Right lung (tissue), 2 donors: ENCODE measurements at regions not wholly inside any gene's neighbourhood (a gene's known extent, or its start where the extent isn't known, plus 50 kb on each side); places are given as distances from the start of the nearest gene placed in this dataset.
"Not testable (repeated sequence)": the region's sequence is repeated elsewhere in the genome, so short reads cannot be mapped to it uniquely, and the experiment has no call there.

Source experiments
- DNase-seq, 2 donors: peaks; one replicate each; pipeline ENCODE4 v3.0.0-alpha.2; 2013

DNA sequence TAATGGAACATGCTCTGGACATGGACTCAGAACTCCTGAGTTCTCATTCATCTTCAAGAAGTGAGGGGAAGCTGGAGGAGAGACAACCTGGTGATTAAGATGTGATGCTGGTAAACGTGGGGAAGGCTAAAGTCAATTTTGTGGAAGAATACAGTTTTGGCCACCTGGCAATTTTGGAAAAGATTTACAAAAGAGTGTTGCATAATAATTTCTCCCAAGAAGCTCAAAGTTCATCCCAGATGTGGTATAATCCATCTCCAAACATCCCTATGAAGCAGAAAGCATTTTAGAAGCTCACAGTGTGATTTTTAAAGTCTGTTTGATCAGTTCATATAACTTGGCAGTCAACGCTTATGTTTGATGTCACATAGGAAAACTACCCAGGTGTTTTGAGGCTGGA is 208.7 kb downstream of the LMX1A start:
- DNase-seq, result no peak

DNA sequence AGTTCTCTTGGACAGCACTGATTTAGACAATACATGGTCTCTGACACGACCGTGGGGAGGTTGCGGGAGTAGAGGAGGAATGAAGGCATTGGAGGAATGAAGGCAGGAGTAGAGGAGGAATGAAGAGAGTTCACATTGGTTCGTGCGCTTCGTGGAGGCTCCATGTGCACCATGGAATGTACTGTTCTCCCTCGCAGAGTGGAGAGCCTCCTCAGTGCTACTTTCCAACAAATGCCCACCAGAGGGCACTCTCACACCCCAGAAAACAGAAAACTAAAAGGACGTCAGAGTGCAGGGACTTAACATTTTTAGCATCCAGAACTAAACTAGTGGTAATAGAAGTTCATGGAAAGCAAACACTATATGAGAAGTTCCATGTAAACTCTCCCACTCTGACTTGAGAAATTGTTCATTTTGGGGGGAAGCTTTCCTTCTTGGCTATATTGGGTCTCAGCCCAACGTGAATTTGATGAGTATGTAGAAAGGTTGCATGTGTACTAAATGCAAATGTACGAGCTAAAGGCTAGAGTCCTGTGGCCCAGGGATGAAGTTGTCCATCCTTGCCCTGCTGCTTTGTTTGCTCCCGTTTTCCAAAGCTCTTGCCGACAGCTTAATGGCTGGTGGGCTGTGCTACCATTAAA is 211.6 kb downstream of the LMX1A start:
- DNase-seq, result peak; percentile 38 to 62

DNA sequence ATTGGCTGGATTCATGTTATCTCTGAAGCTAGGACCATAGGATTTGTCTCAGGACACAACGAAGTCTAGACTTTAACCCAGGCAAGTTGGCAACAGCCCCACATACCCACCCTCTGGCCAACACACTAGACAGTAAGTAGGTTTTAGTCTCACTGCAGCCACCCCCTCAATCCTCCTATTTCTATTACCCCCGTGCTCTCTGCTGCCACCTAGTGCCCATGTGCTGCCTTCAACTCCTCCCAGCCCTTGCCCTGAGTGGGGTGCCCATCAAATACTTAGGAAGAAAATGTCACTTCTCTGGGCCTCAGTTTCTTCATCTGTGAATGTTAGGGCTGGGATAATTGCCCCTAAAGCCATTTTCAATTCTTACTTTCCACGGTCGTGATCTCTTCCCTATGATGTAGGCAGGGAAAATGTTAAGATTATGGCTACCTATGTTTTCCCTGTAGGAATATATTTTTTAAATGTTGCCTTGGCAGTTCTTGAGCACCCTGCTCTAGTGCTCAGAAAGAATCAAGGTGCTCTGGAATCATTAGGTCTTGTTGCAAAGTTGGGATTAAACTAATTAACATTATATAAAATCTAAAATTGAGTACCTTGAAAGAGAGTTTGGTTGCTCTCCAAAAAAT is 213.0 kb downstream of the LMX1A start:
- DNase-seq, result no peak

DNA sequence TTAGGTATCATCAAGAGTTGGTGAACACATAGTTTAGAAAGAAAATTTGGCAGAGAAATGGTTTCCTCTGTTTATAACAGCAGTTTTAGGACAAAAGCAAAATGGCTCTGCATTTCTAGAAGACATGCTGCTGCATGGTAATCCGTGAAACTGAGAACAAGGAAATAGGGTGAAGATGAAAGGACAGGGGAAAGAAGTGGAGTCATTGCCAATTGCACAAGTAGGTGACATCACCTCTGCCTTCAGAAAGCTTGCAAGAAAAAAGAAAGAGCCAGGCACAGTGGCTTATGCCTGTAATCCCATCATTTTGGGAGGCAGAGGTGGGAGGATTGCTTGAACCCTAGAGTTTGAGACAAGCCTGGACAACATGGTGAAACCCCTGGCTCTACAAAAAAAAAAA is 217.6 kb downstream of the LMX1A start:
- DNase-seq, result no peak

GRCh38 chr1:165137551-165138316 is 218.8 kb downstream of the LMX1A start:
- no peak for DNase-seq

- no peak for DNase-seq
Observed at GRCh38 chr1:165134431-165134830, 222.1 kb downstream of the LMX1A start.

GRCh38 chr1:165129568-165130164 is 226.8 kb downstream of the LMX1A start:
- peak in 1 of 2 donors; percentile 32 for DNase-seq

DNA sequence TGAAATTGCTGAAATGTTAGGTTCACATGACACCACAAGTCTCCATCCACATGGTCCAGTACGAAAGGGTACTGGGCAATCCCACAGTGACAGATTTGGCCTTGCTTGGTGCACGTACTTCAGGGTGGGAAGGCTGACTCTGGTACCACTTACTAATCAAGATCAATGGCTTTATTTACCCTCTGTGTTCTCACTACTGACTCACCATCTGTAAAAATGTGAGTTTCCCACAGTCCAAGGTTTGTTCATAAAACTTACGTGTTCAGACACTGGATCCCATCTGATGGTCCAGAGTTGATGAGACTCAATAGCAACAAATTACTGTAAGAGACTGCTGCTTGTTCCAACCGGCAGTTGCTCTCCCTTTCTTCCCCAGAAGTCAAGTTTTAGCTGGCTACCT is 231.7 kb downstream of the LMX1A start:
- DNase-seq, result no peak

GRCh38 chr1:165119086-165119485 is 237.4 kb downstream of the LMX1A start:
- no peak for DNase-seq

- no peak for DNase-seq
Observed at GRCh38 chr1:165117482-165117881, 239.0 kb downstream of the LMX1A start.

DNA sequence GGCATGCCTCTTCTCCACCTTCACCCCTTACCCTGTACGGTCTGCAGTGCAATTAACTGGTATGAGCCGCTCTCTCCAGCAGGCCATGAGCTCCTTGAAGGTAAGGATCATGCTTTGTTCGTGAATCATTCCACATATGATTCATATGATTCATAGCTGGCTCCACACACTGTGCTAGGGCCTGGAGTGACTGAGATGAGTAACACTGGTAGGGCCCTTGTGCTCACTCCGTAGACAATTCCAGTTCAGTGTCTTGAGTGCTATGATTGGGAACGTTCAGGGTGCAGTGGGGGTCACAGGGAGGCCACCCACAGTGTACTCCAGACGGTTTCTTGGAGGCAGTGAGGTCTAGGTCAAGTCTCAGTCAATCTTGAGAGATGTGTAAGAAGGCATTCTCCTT is 239.8 kb downstream of the LMX1A start:
- DNase-seq, result no peak

- DNase-seq, result no peak
Observed at GRCh38 chr1:165116171-165116570, 240.3 kb downstream of the LMX1A start.

- no peak for DNase-seq
Observed at GRCh38 chr1:165114889-165115285, 241.6 kb downstream of the LMX1A start.

DNA sequence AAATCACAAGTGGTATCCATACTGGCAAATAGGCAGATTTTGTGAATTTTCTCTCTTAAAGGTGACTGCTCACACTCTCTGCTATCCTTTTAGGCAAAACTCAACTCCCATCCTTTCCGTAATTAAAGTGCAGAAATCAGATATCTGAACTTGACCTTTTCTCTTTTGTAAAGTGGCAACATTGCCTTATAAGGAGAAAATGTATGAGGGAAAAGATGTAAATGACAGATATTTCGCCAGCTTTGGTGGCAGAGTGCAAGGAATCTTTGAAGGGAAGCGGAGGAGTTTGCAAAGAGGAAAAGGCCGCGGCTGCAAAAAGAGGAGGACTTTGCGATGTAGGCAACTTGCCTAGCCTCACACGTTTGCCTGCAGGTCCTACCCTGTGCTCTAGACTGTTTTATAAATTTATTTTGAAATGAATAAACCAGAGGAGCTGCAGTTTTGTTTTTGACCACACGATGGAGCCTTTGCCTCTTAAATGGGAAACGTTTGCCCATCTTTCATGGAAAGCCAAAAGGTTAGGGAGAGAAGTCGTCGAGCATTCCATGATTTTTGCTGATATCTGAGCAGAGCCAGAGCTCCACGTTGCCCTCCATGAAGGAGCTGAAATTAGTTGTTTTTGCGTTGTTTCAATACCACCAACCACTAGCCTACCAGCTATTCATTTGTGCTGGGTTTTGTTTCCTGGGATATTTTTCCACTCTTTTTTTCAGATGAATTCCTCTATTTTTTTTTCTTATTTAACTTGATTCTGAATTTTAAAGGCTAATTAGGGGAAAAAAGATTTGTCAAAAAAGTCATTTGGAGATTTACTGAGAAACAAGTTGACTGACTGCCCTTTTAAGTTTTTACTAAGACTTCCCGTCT is 242.3 kb downstream of the LMX1A start:
- peak in 1 of 2 donors; percentile 30 for DNase-seq

DNA sequence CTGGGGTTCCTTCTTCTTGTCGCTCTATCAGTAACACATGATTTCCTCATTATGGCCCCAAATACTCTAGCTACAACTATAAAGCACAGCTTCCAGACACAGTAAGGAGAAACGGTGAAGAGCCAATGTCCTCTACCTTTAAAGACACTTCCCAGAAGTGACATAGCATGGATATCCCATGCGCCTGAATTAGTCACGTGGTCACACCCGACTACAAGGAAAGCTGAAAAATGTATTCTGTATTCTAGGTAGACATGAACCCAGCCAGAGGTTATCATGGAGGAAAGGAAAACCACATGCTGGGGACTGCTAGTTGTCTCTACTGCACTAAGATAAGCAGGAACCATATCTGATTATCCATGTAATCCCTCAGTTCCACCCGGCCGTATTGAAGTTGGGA is 244.3 kb downstream of the LMX1A start:
- no peak for DNase-seq

GRCh38 chr1:165109013-165109412 is 247.5 kb downstream of the LMX1A start:
- DNase-seq, result no peak

DNA sequence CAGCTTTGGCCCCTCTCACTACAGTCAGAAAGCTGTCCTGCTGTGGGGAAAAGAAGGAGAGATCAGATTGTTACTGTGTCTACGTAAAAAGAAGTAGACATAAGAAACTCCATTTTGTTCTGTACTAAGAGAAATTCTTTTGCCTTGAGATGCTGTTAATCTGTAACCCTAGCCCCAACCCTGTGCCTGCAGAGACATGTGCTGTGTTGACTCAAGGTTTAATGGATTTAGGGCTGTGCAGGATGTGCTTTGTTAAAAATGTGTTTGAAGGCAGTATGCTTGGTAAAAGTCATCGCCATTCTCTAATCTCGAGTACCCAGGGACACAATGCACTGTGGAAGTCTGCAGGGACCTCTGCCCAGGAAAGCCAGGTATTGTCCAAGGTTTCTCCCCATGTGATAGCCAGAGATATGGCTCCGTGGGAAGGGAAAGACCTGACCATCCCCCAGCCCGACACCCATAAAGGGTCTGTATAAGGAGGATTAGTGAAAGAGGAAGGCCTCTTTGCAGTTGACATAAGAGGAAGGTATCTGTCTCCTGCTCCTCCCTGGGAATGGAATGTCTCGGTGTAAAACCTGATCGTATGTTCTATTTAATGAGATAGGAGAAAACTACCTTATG is 263.9 kb downstream of the LMX1A start:
- DNase-seq, result not testable (repeated sequence)

- DNase-seq, result no peak
Observed at GRCh38 chr1:165080253-165080896, 276.1 kb downstream of the LMX1A start.

DNA sequence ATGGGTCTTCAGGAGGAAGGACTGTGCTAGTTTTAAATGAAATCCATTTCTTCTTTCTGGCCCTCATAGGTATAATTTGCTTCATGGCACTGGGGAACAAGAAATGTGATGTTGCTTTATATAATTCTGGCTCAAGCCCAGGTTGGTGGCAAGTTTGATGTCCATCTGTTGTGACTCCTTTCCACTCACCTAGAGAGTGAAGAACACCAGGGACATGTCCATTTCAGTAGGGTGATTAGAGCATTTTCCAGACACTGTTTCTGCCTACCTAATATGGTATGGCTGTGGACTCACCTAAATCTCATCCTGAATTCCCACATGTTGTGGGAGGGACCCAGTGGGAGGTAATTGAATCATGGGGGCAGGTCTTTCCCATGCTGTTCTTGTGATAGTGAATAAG is 278.1 kb downstream of the LMX1A start:
- DNase-seq, result no peak

DNA sequence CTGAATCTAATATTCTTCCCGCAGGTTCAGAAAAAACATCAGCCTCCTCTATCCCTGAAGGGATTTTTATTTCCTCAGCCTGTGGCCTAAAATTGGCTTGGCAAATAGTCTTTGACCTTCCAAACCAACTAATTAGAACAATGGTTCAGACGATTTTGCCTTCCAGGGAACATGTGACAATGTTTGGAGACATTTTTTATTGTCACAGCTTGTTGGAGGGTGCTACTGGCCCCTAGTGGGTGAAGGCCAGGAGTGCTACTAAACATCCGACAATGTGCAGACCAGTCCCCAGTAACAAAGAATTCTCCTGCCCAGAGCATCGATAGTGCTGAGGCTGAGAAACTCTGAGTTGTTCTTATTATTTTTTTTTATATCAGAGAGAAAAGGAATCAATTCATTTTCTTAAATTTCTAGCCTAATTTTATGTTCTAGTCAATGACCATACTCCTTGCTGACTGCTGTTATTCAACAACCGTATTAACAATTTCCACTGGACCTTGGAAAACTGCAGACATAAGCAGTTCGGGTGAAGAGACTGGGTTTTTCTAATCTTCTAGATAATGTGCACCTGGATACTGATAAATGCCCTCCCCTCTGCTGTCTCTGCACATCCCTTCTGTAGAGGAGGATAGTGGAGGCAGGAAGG is 280.7 kb downstream of the LMX1A start:
- no peak for DNase-seq
